ENCODE measurements at regions not wholly inside any gene's neighbourhood (a gene's known extent, or its start where the extent isn't known, plus 50 kb on each side); places are given as distances from the start of the nearest gene placed in this dataset.

- no peaks in the 10 kb centered on the region for H3K36me3 ChIP-seq (ENCODE audit: control insufficient read depth, insufficient read depth, low read length)
- H3K4me3 ChIP-seq (replicated peaks in 1 of 4; ENCODE audit: control extremely low read depth in 1 of 4, insufficient read depth in 1 of 4, low read depth in 3 of 4, low read length in 4 of 4), result no peak overlapping the region
- no peaks in the 10 kb centered on the region for H3K4me1 ChIP-seq (ENCODE audit: control insufficient read depth, extremely low read depth, insufficient read depth, low read length)
- peaks cover 2% of the 10 kb centered on the region for H4K20me1 ChIP-seq (ENCODE audit: control insufficient read depth, extremely low read depth, insufficient read depth, low read length)
- no peaks in the 10 kb centered on the region for H3K79me2 ChIP-seq (ENCODE audit: control insufficient read depth, insufficient read depth, low read length)
- no peaks in the 10 kb centered on the region for H3K9me3 ChIP-seq (ENCODE audit: control insufficient read depth, insufficient read depth, low read depth, low read length)
- no peaks in the 10 kb centered on the region for H3K27me3 ChIP-seq (ENCODE audit: control insufficient read depth, insufficient read depth, low read length)
- no peak for DNase-seq (ENCODE audit: low read depth in 2 of 2)
- H3K4me2 ChIP-seq (ENCODE audit: extremely low read depth, insufficient read depth, low read length), result no peak overlapping the region
- no peak for TF ChIP-seq EZH2 (IDR thresholded peaks at IDR 0.05; ENCODE audit: low read length, missing control alignments)
- TF ChIP-seq, protein P1, sequence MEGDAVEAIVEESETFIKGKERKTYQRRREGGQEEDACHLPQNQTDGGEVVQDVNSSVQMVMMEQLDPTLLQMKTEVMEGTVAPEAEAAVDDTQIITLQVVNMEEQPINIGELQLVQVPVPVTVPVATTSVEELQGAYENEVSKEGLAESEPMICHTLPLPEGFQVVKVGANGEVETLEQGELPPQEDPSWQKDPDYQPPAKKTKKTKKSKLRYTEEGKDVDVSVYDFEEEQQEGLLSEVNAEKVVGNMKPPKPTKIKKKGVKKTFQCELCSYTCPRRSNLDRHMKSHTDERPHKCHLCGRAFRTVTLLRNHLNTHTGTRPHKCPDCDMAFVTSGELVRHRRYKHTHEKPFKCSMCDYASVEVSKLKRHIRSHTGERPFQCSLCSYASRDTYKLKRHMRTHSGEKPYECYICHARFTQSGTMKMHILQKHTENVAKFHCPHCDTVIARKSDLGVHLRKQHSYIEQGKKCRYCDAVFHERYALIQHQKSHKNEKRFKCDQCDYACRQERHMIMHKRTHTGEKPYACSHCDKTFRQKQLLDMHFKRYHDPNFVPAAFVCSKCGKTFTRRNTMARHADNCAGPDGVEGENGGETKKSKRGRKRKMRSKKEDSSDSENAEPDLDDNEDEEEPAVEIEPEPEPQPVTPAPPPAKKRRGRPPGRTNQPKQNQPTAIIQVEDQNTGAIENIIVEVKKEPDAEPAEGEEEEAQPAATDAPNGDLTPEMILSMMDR (conservative IDR thresholded peaks at IDR 0.05 in 1 of 2, IDR thresholded peaks at IDR 0.05 in 1 of 2; ENCODE audit: low read depth in 1 of 2, low read length in 2 of 2), result no peak
- H2AFZ ChIP-seq (ENCODE audit: low read length), result no peak overlapping the region
- H3K27ac ChIP-seq (ENCODE audit: insufficient read depth, low read length), result no peak overlapping the region
- no peak overlapping the region for H3K9ac ChIP-seq (ENCODE audit: insufficient read depth, low read length)
Measured at GRCh38 chr6:120590611-120591010, 743.7 kb downstream of the TBC1D32 start.

DNA sequence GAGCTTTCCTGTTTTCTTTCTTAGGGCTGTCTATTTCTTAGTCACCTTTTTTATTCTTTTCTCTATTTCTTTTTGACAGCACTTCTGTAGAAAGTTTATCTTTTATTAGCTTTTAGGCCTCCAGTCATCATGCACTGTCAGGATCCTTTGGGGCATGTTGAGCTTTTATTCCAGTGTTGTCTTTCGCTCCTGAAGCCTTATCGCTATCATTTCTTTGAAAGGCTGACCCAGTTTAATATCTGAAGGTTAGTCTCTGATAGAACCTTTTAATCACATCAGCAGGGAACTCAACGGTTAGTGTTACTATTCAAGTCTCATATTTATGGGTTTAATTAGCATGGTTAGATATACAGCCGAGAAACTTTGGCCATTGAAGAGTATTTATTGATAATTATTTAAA, 745.9 kb downstream of the TBC1D32 start:
- no peaks in the 10 kb centered on the region for H3K4me1 ChIP-seq (ENCODE audit: control insufficient read depth, extremely low read depth, insufficient read depth, low read length)
- H3K4me2 ChIP-seq (ENCODE audit: extremely low read depth, insufficient read depth, low read length), result no peak overlapping the region
- H2AFZ ChIP-seq (ENCODE audit: low read length), result no peak overlapping the region
- H3K9me3 ChIP-seq (ENCODE audit: control insufficient read depth, insufficient read depth, low read depth, low read length), result no peaks in the 10 kb centered on the region
- TF ChIP-seq, protein P1 (conservative IDR thresholded peaks at IDR 0.05 in 1 of 2, IDR thresholded peaks at IDR 0.05 in 1 of 2; ENCODE audit: low read depth in 1 of 2, low read length in 2 of 2), result no peak
- no peak for TF ChIP-seq EZH2 (IDR thresholded peaks at IDR 0.05; ENCODE audit: low read length, missing control alignments)
- DNase-seq (ENCODE audit: low read depth in 2 of 2), result no peak
- peaks cover 2% of the 10 kb centered on the region for H4K20me1 ChIP-seq (ENCODE audit: control insufficient read depth, extremely low read depth, insufficient read depth, low read length)
- no peak overlapping the region for H3K4me3 ChIP-seq (replicated peaks in 1 of 4; ENCODE audit: control extremely low read depth in 1 of 4, insufficient read depth in 1 of 4, low read depth in 3 of 4, low read length in 4 of 4)
- no peak overlapping the region for H3K27ac ChIP-seq (ENCODE audit: insufficient read depth, low read length)
- no peaks in the 10 kb centered on the region for H3K36me3 ChIP-seq (ENCODE audit: control insufficient read depth, insufficient read depth, low read length)
- H3K79me2 ChIP-seq (ENCODE audit: control insufficient read depth, insufficient read depth, low read length), result no peaks in the 10 kb centered on the region
- H3K27me3 ChIP-seq (ENCODE audit: control insufficient read depth, insufficient read depth, low read length), result no peaks in the 10 kb centered on the region
- no peak overlapping the region for H3K9ac ChIP-seq (ENCODE audit: insufficient read depth, low read length)

GRCh38 chr6:120587381-120587780, 746.9 kb downstream of the TBC1D32 start:
- Histone ChIP-seq H3K36me3 (ENCODE audit: control insufficient read depth, insufficient read depth, low read length) (no peaks in the 10 kb centered on the region), H3K4me2 (ENCODE audit: extremely low read depth, insufficient read depth, low read length) (no peak overlapping the region), H3K9me3 (ENCODE audit: control insufficient read depth, insufficient read depth, low read depth, low read length) (no peaks in the 10 kb centered on the region), H3K9ac (ENCODE audit: insufficient read depth, low read length) (no peak overlapping the region), H3K4me1 (ENCODE audit: control insufficient read depth, extremely low read depth, insufficient read depth, low read length) (no peaks in the 10 kb centered on the region), H4K20me1 (ENCODE audit: control insufficient read depth, extremely low read depth, insufficient read depth, low read length) (peaks cover 2% of the 10 kb centered on the region), H3K79me2 (ENCODE audit: control insufficient read depth, insufficient read depth, low read length) (no peaks in the 10 kb centered on the region), H3K4me3 (replicated peaks in 1 of 4; ENCODE audit: control extremely low read depth in 1 of 4, insufficient read depth in 1 of 4, low read depth in 3 of 4, low read length in 4 of 4) (no peak overlapping the region), H3K27ac (ENCODE audit: insufficient read depth, low read length) (no peak overlapping the region), H2AFZ (ENCODE audit: low read length) (no peak overlapping the region), H3K27me3 (ENCODE audit: control insufficient read depth, insufficient read depth, low read length) (no peaks in the 10 kb centered on the region)
- DNase-seq (ENCODE audit: low read depth in 2 of 2), result no peak
- TF ChIP-seq, protein P1 (conservative IDR thresholded peaks at IDR 0.05 in 1 of 2, IDR thresholded peaks at IDR 0.05 in 1 of 2; ENCODE audit: low read depth in 1 of 2, low read length in 2 of 2), result no peak
- no peak for TF ChIP-seq EZH2 (IDR thresholded peaks at IDR 0.05; ENCODE audit: low read length, missing control alignments)
